Coronary artery (tissue), 2 donors: ENCODE measurements at regions not wholly inside any gene's neighbourhood (a gene's known extent, or its start where the extent isn't known, plus 50 kb on each side); places are given as distances from the start of the nearest gene placed in this dataset.

Experiments used
- DNase-seq: peaks from one replicate; pipeline ENCODE4 v3.0.0-alpha.2; 2017; ENCODE audit warnings: low spot score
- H3K27ac ChIP-seq, 2 donors: fragments of 200-600 bp; sonication (generic); one replicate each; pipeline ENCODE4 v1.5.1; 2016 to 2019
- H3K4me3 ChIP-seq: fragments of 200-600 bp; sonication (generic); 2 replicates; pipeline ENCODE4 v1.5.1; 2016; ENCODE audit warnings: mild to moderate bottlenecking, moderate library complexity
- TF ChIP-seq, protein P1 (sequence below): fragments of 200-600 bp; sonication (generic); IDR thresholded peaks from one replicate; pipeline ENCODE4 v1.5.1; 2019; ENCODE audit warnings: antibody characterized with exemption

DNA sequence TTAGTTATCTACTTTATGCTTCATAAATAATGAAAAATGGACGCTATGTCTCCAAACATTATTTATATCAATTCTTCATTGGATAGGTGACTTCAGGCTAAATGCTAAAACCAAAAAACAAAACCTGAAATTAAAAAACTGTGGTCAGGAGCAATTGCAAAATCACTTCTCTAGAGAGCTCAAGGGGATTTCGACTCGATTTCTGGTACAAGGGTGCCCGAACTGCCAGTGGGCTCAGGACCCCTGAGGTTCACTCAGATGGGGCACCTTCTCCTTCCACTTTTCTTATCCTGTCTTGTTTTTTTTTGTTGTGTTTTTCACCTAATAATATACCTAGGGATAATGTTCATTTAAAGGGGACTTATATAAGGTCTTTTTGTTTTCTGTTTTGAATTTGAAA, 65.8 kb upstream of the CELF4 start:
- H3K4me3 ChIP-seq = no peak overlapping the region
- H3K27ac ChIP-seq = no peak overlapping the region

DNA sequence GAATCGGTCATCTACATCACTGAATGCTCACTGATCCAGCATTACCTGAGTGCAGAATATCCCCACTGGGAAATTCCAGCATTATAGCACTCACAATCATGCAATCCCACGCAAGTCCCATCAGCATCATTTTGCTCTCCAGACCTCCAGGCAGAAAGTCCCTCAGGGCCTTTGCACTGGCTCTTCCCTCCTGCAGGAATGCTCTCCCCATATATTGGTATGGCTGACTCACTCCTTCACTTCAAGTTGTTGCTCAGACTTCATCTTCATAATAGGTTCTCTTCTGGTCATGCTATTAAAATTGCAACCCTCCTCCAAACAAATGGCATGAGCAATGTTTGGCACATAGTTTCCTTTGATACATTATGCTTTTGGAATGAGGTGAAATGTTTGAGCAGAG, 64.7 kb upstream of the CELF4 start:
- TF ChIP-seq, protein P1, sequence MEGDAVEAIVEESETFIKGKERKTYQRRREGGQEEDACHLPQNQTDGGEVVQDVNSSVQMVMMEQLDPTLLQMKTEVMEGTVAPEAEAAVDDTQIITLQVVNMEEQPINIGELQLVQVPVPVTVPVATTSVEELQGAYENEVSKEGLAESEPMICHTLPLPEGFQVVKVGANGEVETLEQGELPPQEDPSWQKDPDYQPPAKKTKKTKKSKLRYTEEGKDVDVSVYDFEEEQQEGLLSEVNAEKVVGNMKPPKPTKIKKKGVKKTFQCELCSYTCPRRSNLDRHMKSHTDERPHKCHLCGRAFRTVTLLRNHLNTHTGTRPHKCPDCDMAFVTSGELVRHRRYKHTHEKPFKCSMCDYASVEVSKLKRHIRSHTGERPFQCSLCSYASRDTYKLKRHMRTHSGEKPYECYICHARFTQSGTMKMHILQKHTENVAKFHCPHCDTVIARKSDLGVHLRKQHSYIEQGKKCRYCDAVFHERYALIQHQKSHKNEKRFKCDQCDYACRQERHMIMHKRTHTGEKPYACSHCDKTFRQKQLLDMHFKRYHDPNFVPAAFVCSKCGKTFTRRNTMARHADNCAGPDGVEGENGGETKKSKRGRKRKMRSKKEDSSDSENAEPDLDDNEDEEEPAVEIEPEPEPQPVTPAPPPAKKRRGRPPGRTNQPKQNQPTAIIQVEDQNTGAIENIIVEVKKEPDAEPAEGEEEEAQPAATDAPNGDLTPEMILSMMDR = no peak
- Histone ChIP-seq H3K4me3 (no peak overlapping the region), H3K27ac (no peak overlapping the region)
- no peak for DNase-seq

More for the DNA sequence above, 65.8 kb upstream of the CELF4 start:
- TF ChIP-seq, protein P1 = no peak
- DNase-seq = no peak

DNA sequence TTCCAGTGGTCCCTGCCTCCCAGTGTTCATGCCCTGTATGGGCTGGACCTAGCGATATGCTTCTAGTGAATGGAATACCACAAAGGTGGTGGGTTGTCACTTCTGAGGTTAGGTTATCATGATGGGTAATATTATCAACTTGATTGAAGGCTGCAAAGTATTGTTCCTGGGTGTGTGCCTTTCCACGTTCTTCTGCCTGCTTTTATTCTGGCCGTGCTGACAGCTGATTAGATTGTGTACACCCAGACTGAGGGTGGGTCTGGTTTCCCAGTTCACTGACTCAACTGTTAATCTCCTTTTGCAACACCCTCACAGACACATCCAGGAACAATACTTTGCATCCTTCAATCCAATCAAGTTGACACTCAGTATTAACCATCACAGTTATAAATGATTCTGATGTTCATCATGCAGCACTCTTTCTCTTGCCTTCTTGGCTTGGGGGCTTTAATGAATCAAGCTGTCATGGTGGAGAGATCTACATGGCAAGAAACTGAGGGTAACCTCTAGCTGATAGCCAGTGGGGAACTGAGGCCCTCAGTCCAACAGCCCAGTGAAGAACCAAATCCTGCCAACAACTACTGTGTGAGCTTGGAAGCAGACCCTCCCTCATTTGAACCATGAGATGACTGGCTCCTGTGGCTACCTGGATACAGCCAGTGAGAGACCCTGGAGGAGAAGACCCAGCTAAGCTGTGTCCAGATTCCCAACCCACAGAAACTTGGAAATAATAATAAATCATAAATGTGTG, 63.0 kb upstream of the CELF4 start:
- Histone ChIP-seq H3K27ac (no peak overlapping the region), H3K4me3 (no peak overlapping the region)
- no peak for DNase-seq
- TF ChIP-seq, protein P1 = no peak

DNA sequence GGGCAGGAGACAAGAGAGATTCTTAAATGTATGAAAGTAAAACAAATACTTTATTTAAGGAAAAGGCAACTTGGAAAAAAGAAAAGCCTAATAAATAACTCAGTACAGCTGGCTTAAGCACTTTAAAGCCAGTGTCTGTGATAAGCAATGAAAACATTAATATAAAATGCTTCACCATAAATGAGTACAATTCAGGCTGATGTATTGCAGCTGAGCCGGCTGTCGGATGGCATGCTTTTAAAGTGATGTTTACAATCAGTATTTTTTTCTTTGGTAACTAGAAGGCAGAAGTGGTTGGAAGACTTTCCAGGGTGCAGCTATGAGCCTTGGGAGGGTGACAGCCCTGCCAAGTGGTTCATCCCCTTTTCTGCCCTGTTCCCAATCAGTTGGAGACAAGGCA, 58.7 kb upstream of the CELF4 start:
- Histone ChIP-seq H3K27ac (no peak overlapping the region), H3K4me3 (no peak overlapping the region)
- no peak for DNase-seq
- TF ChIP-seq, protein P1 = no peak

DNA sequence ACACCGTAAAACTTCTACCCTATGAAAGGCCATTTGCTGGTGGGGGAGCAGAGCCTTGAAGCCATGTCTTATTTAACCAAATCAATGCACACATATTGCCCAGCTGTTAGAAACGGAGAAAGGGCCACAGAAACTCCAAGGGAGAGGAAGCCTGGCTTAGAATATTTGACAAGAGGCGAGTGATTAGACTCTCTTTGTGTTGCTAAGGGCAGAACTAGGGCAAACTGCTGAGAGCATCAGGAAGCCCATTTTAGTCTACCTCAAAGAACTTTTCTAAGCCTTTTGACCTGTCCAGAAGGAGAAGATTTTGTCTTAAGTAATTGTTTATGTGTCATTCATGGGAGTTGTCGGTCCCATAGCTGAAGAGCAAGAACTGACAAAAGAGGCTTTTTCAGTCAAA, 54.4 kb upstream of the CELF4 start:
- DNase-seq = no peak
- Histone ChIP-seq H3K27ac (no peak overlapping the region), H3K4me3 (no peak overlapping the region)
- TF ChIP-seq, protein P1 = no peak

DNA sequence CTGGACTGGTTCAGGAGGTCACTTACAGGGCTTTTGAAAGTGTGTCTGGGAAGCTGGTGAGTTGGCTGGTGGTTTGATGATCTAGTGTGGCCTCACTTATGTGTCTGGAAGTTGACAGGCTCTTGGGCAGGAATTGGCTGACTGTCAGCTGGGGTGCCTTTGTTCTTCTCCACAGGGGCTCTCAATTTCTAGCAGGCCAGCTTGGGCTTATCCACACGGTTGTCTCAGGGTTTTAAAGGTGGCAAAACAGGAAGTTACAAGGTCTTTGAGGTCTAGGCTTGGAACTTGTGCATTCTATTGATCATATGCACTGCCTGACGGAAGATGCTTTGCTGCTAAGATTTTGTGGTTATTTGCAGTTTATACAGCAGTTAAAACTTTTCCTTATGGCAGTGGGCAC, 52.0 kb upstream of the CELF4 start:
- no peak for DNase-seq
- Histone ChIP-seq H3K4me3 (no peak overlapping the region), H3K27ac (no peak overlapping the region)
- TF ChIP-seq, protein P1 = no peak
